ENCODE measurements at regions not wholly inside any gene's neighbourhood (a gene's known extent, or its start where the extent isn't known, plus 50 kb on each side); places are given as distances from the start of the nearest gene placed in this dataset.

DNA sequence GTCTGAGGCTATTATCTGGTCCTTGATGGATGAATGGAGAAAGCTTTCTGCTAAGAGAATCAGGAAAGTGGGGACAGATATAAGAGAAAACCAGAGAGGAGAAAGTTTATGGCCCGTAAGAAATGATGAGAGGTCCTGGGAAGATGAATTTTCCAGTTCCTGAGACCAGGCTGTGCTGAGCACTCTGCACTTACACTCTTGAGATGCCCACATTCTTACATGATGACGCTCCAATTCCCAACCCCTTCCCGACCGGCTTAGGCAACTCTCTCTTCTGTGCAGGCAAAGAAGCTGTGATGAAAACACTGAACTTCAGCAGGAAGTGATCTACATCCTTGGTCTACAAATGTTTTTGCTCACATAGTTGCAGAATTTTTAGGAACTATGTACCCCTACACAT lies 417.0 kb downstream of the ARHGEF28 start:
- no peak for TF ChIP-seq TCF12 (IDR thresholded peaks at IDR 0.05; ENCODE audit: low read depth)
- TF ChIP-seq, protein P1, sequence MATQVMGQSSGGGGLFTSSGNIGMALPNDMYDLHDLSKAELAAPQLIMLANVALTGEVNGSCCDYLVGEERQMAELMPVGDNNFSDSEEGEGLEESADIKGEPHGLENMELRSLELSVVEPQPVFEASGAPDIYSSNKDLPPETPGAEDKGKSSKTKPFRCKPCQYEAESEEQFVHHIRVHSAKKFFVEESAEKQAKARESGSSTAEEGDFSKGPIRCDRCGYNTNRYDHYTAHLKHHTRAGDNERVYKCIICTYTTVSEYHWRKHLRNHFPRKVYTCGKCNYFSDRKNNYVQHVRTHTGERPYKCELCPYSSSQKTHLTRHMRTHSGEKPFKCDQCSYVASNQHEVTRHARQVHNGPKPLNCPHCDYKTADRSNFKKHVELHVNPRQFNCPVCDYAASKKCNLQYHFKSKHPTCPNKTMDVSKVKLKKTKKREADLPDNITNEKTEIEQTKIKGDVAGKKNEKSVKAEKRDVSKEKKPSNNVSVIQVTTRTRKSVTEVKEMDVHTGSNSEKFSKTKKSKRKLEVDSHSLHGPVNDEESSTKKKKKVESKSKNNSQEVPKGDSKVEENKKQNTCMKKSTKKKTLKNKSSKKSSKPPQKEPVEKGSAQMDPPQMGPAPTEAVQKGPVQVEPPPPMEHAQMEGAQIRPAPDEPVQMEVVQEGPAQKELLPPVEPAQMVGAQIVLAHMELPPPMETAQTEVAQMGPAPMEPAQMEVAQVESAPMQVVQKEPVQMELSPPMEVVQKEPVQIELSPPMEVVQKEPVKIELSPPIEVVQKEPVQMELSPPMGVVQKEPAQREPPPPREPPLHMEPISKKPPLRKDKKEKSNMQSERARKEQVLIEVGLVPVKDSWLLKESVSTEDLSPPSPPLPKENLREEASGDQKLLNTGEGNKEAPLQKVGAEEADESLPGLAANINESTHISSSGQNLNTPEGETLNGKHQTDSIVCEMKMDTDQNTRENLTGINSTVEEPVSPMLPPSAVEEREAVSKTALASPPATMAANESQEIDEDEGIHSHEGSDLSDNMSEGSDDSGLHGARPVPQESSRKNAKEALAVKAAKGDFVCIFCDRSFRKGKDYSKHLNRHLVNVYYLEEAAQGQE (IDR thresholded peaks at IDR 0.05; ENCODE audit: low read depth), result no peak
- TF ChIP-seq CEBPB (IDR thresholded peaks at IDR 0.05), result no peak
- TF ChIP-seq TEAD4 (IDR thresholded peaks at IDR 0.05), result no peak
- TF ChIP-seq, protein P2, sequence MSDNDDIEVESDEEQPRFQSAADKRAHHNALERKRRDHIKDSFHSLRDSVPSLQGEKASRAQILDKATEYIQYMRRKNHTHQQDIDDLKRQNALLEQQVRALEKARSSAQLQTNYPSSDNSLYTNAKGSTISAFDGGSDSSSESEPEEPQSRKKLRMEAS (IDR thresholded peaks at IDR 0.05), result no peak
- no peak for TF ChIP-seq FOXM1 (IDR thresholded peaks at IDR 0.05; ENCODE audit: borderline replicate concordance, low read depth)
- no peak for TF ChIP-seq NFIC (IDR thresholded peaks at IDR 0.05)
- no peak for TF ChIP-seq ZBTB7A (IDR thresholded peaks at IDR 0.05; ENCODE audit: low read depth)
- TF ChIP-seq, protein P3, sequence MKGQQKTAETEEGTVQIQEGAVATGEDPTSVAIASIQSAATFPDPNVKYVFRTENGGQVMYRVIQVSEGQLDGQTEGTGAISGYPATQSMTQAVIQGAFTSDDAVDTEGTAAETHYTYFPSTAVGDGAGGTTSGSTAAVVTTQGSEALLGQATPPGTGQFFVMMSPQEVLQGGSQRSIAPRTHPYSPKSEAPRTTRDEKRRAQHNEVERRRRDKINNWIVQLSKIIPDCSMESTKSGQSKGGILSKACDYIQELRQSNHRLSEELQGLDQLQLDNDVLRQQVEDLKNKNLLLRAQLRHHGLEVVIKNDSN (IDR thresholded peaks at IDR 0.05), result no peak
- no peak for TF ChIP-seq TAF1 (IDR thresholded peaks at IDR 0.05; ENCODE audit: low read depth)
- no peak for TF ChIP-seq CREB1 (IDR thresholded peaks at IDR 0.05; ENCODE audit: low read depth)
- TF ChIP-seq EGR1 (IDR thresholded peaks at IDR 0.05), result no peak
- no peak for TF ChIP-seq RAD21 (IDR thresholded peaks at IDR 0.05; ENCODE audit: low read depth)
- TF ChIP-seq YY1 (IDR thresholded peaks at IDR 0.05; ENCODE audit: low read depth), result no peak
- TF ChIP-seq EP300 (IDR thresholded peaks at IDR 0.05; ENCODE audit: borderline replicate concordance), result no peak

DNA sequence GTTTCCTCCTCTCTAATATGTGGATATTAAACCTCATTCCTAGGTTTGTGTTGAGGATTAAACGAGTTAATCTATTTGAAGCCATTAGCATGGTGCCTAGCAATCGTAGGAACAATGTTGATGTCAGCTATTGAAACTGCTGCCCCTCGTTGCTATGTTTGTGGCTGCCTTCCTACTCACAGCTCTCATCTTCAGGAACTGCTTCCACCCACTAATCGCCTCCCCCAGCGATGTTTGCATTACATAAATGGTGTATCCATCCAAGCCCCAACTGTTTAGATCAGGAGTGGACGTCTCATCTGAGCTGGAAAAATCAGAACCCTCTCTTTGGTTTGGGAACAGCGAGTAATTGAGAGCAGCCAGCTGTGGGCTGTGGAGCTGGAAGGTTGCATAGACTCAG lies 416.6 kb downstream of the ARHGEF28 start:
- no peak for TF ChIP-seq FOXM1 (IDR thresholded peaks at IDR 0.05; ENCODE audit: borderline replicate concordance, low read depth)
- no peak for TF ChIP-seq EGR1 (IDR thresholded peaks at IDR 0.05)
- TF ChIP-seq TAF1 (IDR thresholded peaks at IDR 0.05; ENCODE audit: low read depth), result no peak
- TF ChIP-seq RAD21 (IDR thresholded peaks at IDR 0.05; ENCODE audit: low read depth), result no peak
- TF ChIP-seq CREB1 (IDR thresholded peaks at IDR 0.05; ENCODE audit: low read depth), result no peak
- no peak for TF ChIP-seq TCF12 (IDR thresholded peaks at IDR 0.05; ENCODE audit: low read depth)
- TF ChIP-seq EP300 (IDR thresholded peaks at IDR 0.05; ENCODE audit: borderline replicate concordance), result no peak

DNA sequence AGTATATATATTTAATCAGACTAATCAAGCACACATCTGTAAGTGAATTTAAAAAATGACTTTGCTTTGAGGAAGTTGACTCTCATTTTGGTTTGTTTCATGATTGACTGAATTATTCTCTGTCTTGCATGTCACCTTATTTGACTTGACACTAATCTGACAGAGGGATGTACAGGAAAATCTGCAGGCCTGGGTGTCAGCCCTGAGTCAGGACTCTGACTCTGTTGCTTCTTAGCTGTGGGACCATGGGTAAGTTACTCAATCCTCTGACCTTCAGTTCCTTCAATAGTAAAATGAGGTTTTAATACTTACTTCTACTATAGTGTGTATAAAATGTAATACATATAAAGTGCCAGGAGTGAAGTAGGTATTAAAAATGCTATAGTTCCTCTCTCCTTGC lies 415.9 kb downstream of the ARHGEF28 start:
- no peak for TF ChIP-seq TCF12 (IDR thresholded peaks at IDR 0.05; ENCODE audit: low read depth)
- TF ChIP-seq, protein P2 (IDR thresholded peaks at IDR 0.05), result no peak
- TF ChIP-seq CREB1 (IDR thresholded peaks at IDR 0.05; ENCODE audit: low read depth), result no peak
- TF ChIP-seq FOXM1 (IDR thresholded peaks at IDR 0.05; ENCODE audit: borderline replicate concordance, low read depth), result no peak
- TF ChIP-seq TAF1 (IDR thresholded peaks at IDR 0.05; ENCODE audit: low read depth), result no peak
- TF ChIP-seq TEAD4 (IDR thresholded peaks at IDR 0.05), result no peak

DNA sequence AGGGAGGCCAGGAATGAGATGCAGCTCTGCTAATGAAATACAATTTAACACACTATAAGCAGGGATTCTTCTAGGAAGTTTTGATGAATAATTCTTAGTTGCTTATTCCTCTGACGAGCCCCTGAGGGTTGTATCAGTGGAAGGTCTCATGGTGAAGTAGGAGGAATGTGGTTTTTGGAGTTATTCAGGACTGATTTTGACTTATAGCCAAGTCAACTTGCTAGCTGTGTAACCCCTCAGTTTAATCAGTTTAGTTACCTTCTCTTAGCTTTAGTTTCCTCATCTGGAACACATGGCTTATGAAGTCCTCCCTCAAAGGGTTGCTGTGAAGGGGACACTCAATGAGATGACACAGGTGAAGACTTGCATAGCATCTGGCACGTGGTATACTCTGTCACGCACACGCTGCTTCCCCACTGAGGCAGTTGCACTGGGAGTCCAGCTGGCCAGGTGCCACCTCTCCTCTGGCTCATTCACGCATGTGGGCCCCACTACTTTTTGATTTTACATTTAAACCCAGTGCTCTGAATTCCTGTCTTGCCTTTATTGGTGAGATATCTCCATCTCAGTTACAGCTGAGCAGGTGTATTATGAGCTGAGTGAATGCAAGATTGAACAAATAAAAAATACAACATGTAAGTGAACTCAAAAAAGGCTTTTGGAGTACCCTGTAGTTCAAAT lies 415.0 kb downstream of the ARHGEF28 start:
- TF ChIP-seq RAD21 (IDR thresholded peaks at IDR 0.05; ENCODE audit: low read depth), result no peak
- no peak for TF ChIP-seq CEBPB (IDR thresholded peaks at IDR 0.05)
- TF ChIP-seq, protein P3 (IDR thresholded peaks at IDR 0.05), result peak; percentile 37; the same call in 1 of the 2 replicates

DNA sequence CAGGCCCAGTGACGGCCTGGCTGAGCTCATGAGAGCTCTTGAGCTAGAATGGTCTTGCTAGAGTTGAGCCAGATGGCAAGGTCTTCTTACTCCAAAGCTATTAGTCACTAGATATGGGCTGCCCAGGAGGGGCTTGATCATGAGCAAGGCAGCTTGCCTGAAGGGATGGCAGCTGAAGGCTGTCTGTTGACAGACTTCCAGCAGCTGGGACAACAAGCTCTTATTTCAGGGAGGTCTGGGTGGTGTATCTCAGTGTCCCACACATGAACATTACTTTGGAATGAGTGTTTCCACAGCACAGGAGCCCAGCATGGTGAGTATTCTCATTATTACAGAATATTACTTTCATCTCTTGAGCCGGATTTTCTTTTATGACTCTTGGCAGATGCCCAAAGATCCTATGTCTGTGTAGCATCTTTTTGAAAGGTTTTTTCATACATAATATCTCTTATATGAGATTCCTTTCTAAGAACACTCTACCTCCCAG lies 414.1 kb downstream of the ARHGEF28 start:
- TF ChIP-seq TAF1 (IDR thresholded peaks at IDR 0.05; ENCODE audit: low read depth) (no peak), EGR1 (IDR thresholded peaks at IDR 0.05) (no peak), ZBTB7A (IDR thresholded peaks at IDR 0.05; ENCODE audit: low read depth) (no peak), RAD21 (IDR thresholded peaks at IDR 0.05; ENCODE audit: low read depth) (no peak), YY1 (IDR thresholded peaks at IDR 0.05; ENCODE audit: low read depth) (no peak), FOXM1 (IDR thresholded peaks at IDR 0.05; ENCODE audit: borderline replicate concordance, low read depth) (no peak), CEBPB (IDR thresholded peaks at IDR 0.05) (no peak), EP300 (IDR thresholded peaks at IDR 0.05; ENCODE audit: borderline replicate concordance) (no peak), NFIC (IDR thresholded peaks at IDR 0.05) (no peak), CREB1 (IDR thresholded peaks at IDR 0.05; ENCODE audit: low read depth) (no peak), TCF12 (IDR thresholded peaks at IDR 0.05; ENCODE audit: low read depth) (no peak), TEAD4 (IDR thresholded peaks at IDR 0.05) (no peak)
- TF ChIP-seq, protein P3 (IDR thresholded peaks at IDR 0.05), result no peak
- TF ChIP-seq, protein P1 (IDR thresholded peaks at IDR 0.05; ENCODE audit: low read depth), result no peak
- TF ChIP-seq, protein P2 (IDR thresholded peaks at IDR 0.05), result no peak
